NB4 (cell line): ENCODE measurements at regions not wholly inside any gene's neighbourhood (a gene's known extent, or its start where the extent isn't known, plus 50 kb on each side); places are given as distances from the start of the nearest gene placed in this dataset.

ENCODE experiments used
- CTCF ChIP-seq: IDR thresholded peaks from one replicate; pipeline ENCODE4 v1.5.1; 2012; ENCODE audit warnings: low read depth, low read length
- POLR2A ChIP-seq: IDR thresholded peaks from 2 replicates; pipeline ENCODE4 v1.6.1; 2011; ENCODE audit warnings: mild to moderate bottlenecking; ENCODE audit not compliant: insufficient read length; ENCODE audit errors: extremely low read depth

- TF ChIP-seq CTCF: no peak
- TF ChIP-seq POLR2A: no peak
These were observed 302.4 kb upstream of the POU3F2 start for GRCh38 chr6:98532004-98532403.
